IMR-90 (cell line): ENCODE measurements at regions not wholly inside any gene's neighbourhood (a gene's known extent, or its start where the extent isn't known, plus 50 kb on each side); places are given as distances from the start of the nearest gene placed in this dataset. TPM values are rescaled to one million over a fixed set of nuclear protein-coding genes. Genes with fewer than 3 reads are reported as not detected.

Experiments used
- ATAC-seq: fragments of 200-7000 bp; cut with Tn5 transposase; 2 replicates; pipeline ENCODE4 v1.9.1; 2020; ENCODE audit warnings: low read depth, mild to moderate bottlenecking, moderate library complexity
- BruUV-seq: library from RNA; stranded (reverse); fragments of 400-500 nt; replicated peaks from 2 replicates; lab custom pipeline; 2021; lab: Mats Ljungman, UMichigan
- CTCF ChIA-PET: fragments of 300-600 bp; formaldehyde crosslinking; extraction: SDS; loops from one replicate; lab custom pipeline; 2021; ENCODE audit warnings: antibody characterized with exemption; lab: Yijun Ruan, JAX
- POLR2A ChIA-PET: fragments of 300-600 bp; sonication (Branson Sonifier 250); formaldehyde crosslinking; loops from one replicate; lab custom pipeline; 2022; ENCODE audit warnings: antibody characterized with exemption; ENCODE audit not compliant: unreplicated experiment; lab: Charles Lee
- DNase-seq: peaks from one replicate; pipeline ENCODE4 v3.0.0; 2013
- H2AFZ ChIP-seq: replicated peaks from 2 replicates; pipeline ENCODE3; 2013; ENCODE audit warnings: low read length, mild to moderate bottlenecking; ENCODE audit not compliant: poor library complexity
- H2AK5ac ChIP-seq: 2 replicates; pipeline ENCODE4 v1.6.1; 2013; ENCODE audit warnings: low read depth, low read length, inconsistent platforms
- H2AK9ac ChIP-seq: replicated peaks from 2 replicates; pipeline ENCODE3; 2013; ENCODE audit warnings: mild to moderate bottlenecking, low read depth, low read length, moderate library complexity; ENCODE audit not compliant: poor library complexity
- H2BK120ac ChIP-seq: 2 replicates; pipeline ENCODE4 v1.6.1; 2013; ENCODE audit warnings: low read depth, low read length, inconsistent platforms
- H2BK15ac ChIP-seq: 3 replicates; pipeline ENCODE4 v1.6.1; 2013; ENCODE audit warnings: low read depth, low read length, inconsistent platforms
- H2BK20ac ChIP-seq: 2 replicates; pipeline ENCODE4 v1.6.1; 2013; ENCODE audit warnings: low read depth, mild to moderate bottlenecking, inconsistent platforms, low read length, moderate library complexity
- H2BK5ac ChIP-seq: 2 replicates; pipeline ENCODE4 v1.6.1; 2013; ENCODE audit warnings: mild to moderate bottlenecking, low read depth, low read length, inconsistent platforms; ENCODE audit not compliant: poor library complexity, severe bottlenecking
- H3K14ac ChIP-seq: replicated peaks from 2 replicates; pipeline ENCODE4 v1.6.1; 2013; ENCODE audit warnings: low read depth, low read length, inconsistent platforms
- H3K18ac ChIP-seq: 2 replicates; pipeline ENCODE4 v1.6.1; 2013; ENCODE audit warnings: low read depth, low read length, control low read depth
- H3K23ac ChIP-seq: 2 replicates; pipeline ENCODE4 v1.6.1; 2013; ENCODE audit warnings: low read depth, low read length, inconsistent platforms
- H3K27ac ChIP-seq: 2 replicates; pipeline ENCODE4 v1.5.1; 2013; ENCODE audit warnings: mild to moderate bottlenecking, control low read depth, low read length; ENCODE audit not compliant: insufficient read depth
- H3K27me3 ChIP-seq: 2 replicates; pipeline ENCODE4 v1.6.1; 2013; ENCODE audit warnings: low read length; ENCODE audit not compliant: control insufficient read depth, insufficient read depth
- H3K36me3 ChIP-seq: 2 replicates; pipeline ENCODE4 v1.6.1; 2013; ENCODE audit warnings: low read length, mixed read lengths; ENCODE audit not compliant: control insufficient read depth, insufficient read depth
- H3K4ac ChIP-seq: 2 replicates; pipeline ENCODE4 v1.6.1; 2013; ENCODE audit warnings: low read depth, low read length, inconsistent platforms
- H3K4me1 ChIP-seq: 2 replicates; pipeline ENCODE4 v1.6.1; 2013; ENCODE audit warnings: low read length, mixed read lengths; ENCODE audit not compliant: control insufficient read depth, insufficient read depth
- H3K4me2 ChIP-seq: 2 replicates; pipeline ENCODE4 v1.6.1; 2013; ENCODE audit warnings: low read depth, mild to moderate bottlenecking, control low read depth, low read length, moderate library complexity
- H3K4me3 ChIP-seq: 2 replicates; pipeline ENCODE4 v1.5.1; 2013; ENCODE audit warnings: low read depth, mild to moderate bottlenecking, control low read depth, low read length, moderate library complexity; ENCODE audit not compliant: insufficient read depth
- H3K56ac ChIP-seq: 2 replicates; pipeline ENCODE4 v1.6.1; 2013; ENCODE audit warnings: low read length, inconsistent platforms; ENCODE audit not compliant: insufficient read depth; ENCODE audit errors: extremely low read depth
- H3K79me1 ChIP-seq, 2 experiments: 2 replicates each; pipeline ENCODE4 v1.6.1; 2013; ENCODE audit warnings: low read length in 2 of 2, inconsistent platforms in 1 of 2, low read depth in 1 of 2
- H3K9ac ChIP-seq: 2 replicates; pipeline ENCODE4 v1.6.1; 2013; ENCODE audit warnings: low read depth, low read length, control low read depth
- H3K9me1 ChIP-seq: 2 replicates; pipeline ENCODE4 v1.6.1; 2013; ENCODE audit warnings: low read length, inconsistent platforms; ENCODE audit not compliant: insufficient read depth
- H3K9me3 ChIP-seq: 2 replicates; pipeline ENCODE4 v1.6.1; 2013; ENCODE audit warnings: low read length; ENCODE audit not compliant: control insufficient read depth, insufficient read depth
- H4K20me1 ChIP-seq: 2 replicates; pipeline ENCODE4 v1.6.1; 2013; ENCODE audit warnings: low read length, inconsistent platforms; ENCODE audit not compliant: insufficient read depth
- H4K5ac ChIP-seq: 2 replicates; pipeline ENCODE4 v1.6.1; 2013; ENCODE audit warnings: mild to moderate bottlenecking, low read depth, low read length, control low read depth
- H4K8ac ChIP-seq, 2 experiments: 2 replicates each; pipeline ENCODE4 v1.6.1; 2013; ENCODE audit warnings: low read depth in 2 of 2, low read length in 2 of 2, control low read depth in 1 of 2, inconsistent platforms in 1 of 2
- H4K91ac ChIP-seq: 2 replicates; pipeline ENCODE4 v1.6.1; 2013; ENCODE audit warnings: low read depth, low read length, inconsistent platforms; ENCODE audit not compliant: insufficient read depth
- BHLHE40 ChIP-seq: fragments of 150-350 bp; IDR thresholded peaks from 2 replicates; pipeline ENCODE4 v1.6.1; 2016; ENCODE audit warnings: mild to moderate bottlenecking, low read depth, low read length
- MAFK ChIP-seq: IDR thresholded peaks from 2 replicates; pipeline ENCODE4 v1.6.1; 2012; ENCODE audit warnings: low read depth, low read length, improper control_type of control experiment
- MAZ ChIP-seq: IDR thresholded peaks from 2 replicates; pipeline ENCODE4 v1.6.1; 2012; ENCODE audit warnings: low read depth, mild to moderate bottlenecking, low read length, improper control_type of control experiment, moderate library complexity, borderline replicate concordance
- MXI1 ChIP-seq: IDR thresholded peaks from 2 replicates; pipeline ENCODE4 v1.6.1; 2012; ENCODE audit warnings: low read depth, mild to moderate bottlenecking, low read length, moderate library complexity, borderline replicate concordance
- NFE2L2 ChIP-seq: fragments of 150-350 bp; IDR thresholded peaks from 2 replicates; pipeline ENCODE4 v1.6.1; 2016; ENCODE audit warnings: low read depth, mild to moderate bottlenecking, low read length
- POLR2A ChIP-seq: IDR thresholded peaks from 2 replicates; pipeline ENCODE4 v1.6.1; 2012; ENCODE audit warnings: mild to moderate bottlenecking, low read depth, low read length
- RFX5 ChIP-seq: IDR thresholded peaks from 2 replicates; pipeline ENCODE4 v1.8.0; 2012; ENCODE audit warnings: low read depth, mild to moderate bottlenecking, low read length, moderate library complexity
- SMC3 ChIP-seq: fragments of 150-350 bp; IDR thresholded peaks from 2 replicates; pipeline ENCODE4 v1.6.1; 2016; ENCODE audit warnings: low read depth, mild to moderate bottlenecking, antibody characterized with exemption, low read length, moderate library complexity
- USF2 ChIP-seq: fragments of 150-350 bp; IDR thresholded peaks from 2 replicates; pipeline ENCODE4 v1.6.1; 2017; ENCODE audit warnings: mild to moderate bottlenecking, antibody characterized with exemption, low read length, low read depth
- WGBS, 2 experiments: methylation state at CpG; one replicate each; pipeline versions ENCODE4 v1.1.5 to v1.1.7; 2013; ENCODE audit warnings: missing lambda C conversion rate in 2 of 2; ENCODE audit not compliant: insufficient read length in 1 of 2; ENCODE audit errors: extremely low coverage in 2 of 2; 5-methylcytosine and 5-hydroxymethylcytosine counted together
- dilution Hi-C: fragments of 300-500 bp; cut with HindIII; formaldehyde crosslinking; loops from one replicate; pipeline ENCODE4 v1.14.3; 2018; ENCODE audit warnings: low sequenced_read_pairs; ENCODE audit not compliant: unreplicated experiment
- in situ Hi-C: fragments of 300-500 bp; cut with MboI; formaldehyde crosslinking; loops from 3 replicates; pipeline ENCODE4 v1.14.3; 2019; ENCODE audit warnings: low sequenced_read_pairs, inconsistent platforms, mixed read lengths
- intact Hi-C: fragments of 100-400 bp; cut with micrococcal nuclease; formaldehyde crosslinking; loops from 2 replicates; pipeline ENCODE4 v1.10.0; 2022
- microRNA-seq, 2 experiments: library from miRNA; stranded (forward) in 1 of 2; unstranded in 1 of 2; fragments of 10-50 nt in 1 of 2; fragments of <30 nt in 1 of 2; gene quantifications in 1 of 2; microRNA quantifications in 1 of 2; one replicate each; pipeline versions ENCODE3 to v1.1.0; 2013 to 2020; ENCODE audit not compliant: insufficient read depth in 1 of 2, insufficient read length in 1 of 2, unreplicated experiment in 1 of 2
- small RNA-seq, 5 experiments: library from RNA; depleted of rRNA; stranded (forward); fragments of <200 nt; gene quantifications; one replicate each; pipeline ENCODE3, GENCODE V24; 2012

DNA sequence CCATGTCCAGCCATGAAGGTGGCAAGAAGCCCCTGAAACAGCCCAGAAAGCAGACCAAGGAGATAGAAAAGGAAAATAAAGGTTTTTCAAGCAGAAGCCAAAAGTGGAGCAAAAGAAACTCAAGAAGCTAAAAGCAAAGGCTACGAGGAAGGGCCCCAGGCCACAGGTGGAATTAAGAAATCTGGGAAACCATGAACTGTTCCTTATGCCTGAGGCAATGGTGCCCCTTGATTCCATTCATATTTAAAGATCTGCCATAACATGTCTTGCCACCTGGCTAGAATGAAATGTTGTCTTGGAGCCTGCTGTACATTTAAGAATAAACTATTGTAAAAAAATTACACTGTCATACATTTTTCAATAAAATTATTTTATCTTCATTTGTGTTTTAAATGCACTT, 59.5 kb upstream of the TARS1 start:
- H3K23ac ChIP-seq: no peak overlapping the region
- no peak overlapping the region for H3K4me3 ChIP-seq
- H2AK9ac ChIP-seq: no peak overlapping the region
- H2BK120ac ChIP-seq: no peak overlapping the region
- TF ChIP-seq MXI1: no peak
- no peak for TF ChIP-seq NFE2L2
- TF ChIP-seq USF2: no peak
- no peak for TF ChIP-seq POLR2A
- TF ChIP-seq MAFK: no peak
- no peak for TF ChIP-seq RFX5
- no peak for TF ChIP-seq SMC3
- TF ChIP-seq MAZ: no peak
- TF ChIP-seq BHLHE40: no peak
- no peak overlapping the region for H3K56ac ChIP-seq
- BruUV-seq: no TSS peak
- H3K36me3 ChIP-seq: no peaks in the 10 kb centered on the region
- in situ Hi-C loops (no loop called here), dilution Hi-C loops (no loop called here), intact Hi-C loops (no loop called here)
- no peak overlapping the region for H2AK5ac ChIP-seq
- no CpG with 5 or more reads among the region's 1 CpG for WGBS, 2 experiments
- DNase-seq (no peak), ATAC-seq (no peak)
- no peak overlapping the region for H3K27ac ChIP-seq
- H3K4me2 ChIP-seq: no peak overlapping the region
- H3K27me3 ChIP-seq: no peaks in the 10 kb centered on the region
- H4K8ac ChIP-seq: no peak overlapping the region
- H3K4me1 ChIP-seq: no peaks in the 10 kb centered on the region
- H2BK5ac ChIP-seq: no peak overlapping the region
- no peak overlapping the region for H4K91ac ChIP-seq
- no peak overlapping the region for H4K5ac ChIP-seq
- H3K9ac ChIP-seq: no peak overlapping the region
- no peak overlapping the region for H2BK20ac ChIP-seq
- no peaks in the 10 kb centered on the region for H4K20me1 ChIP-seq
- H2BK15ac ChIP-seq: no peak overlapping the region
- no peak overlapping the region for H2AFZ ChIP-seq
- ChIA-PET CTCF (no interaction called here), POLR2A (no interaction called here)
- H3K4ac ChIP-seq: no peak overlapping the region
- no peak overlapping the region for H3K18ac ChIP-seq
- H3K79me1 ChIP-seq: no peaks in the 10 kb centered on the region
- no peak overlapping the region for H3K14ac ChIP-seq
- H3K9me3 ChIP-seq: peaks cover 13% of the 10 kb centered on the region
- no peaks in the 10 kb centered on the region for H3K9me1 ChIP-seq

Small RNA genes lying in the stretch of these regions (microRNA-seq; reads per million reads assigned to microRNA genes)
- gene AC010343.2 (ENCODE audit: insufficient read depth, insufficient read length) (not detected), gene AC025459.1 (ENCODE audit: insufficient read depth, insufficient read length) (not detected)

Small RNA genes lying in the stretch of these regions (small RNA-seq; reads per million reads assigned to genes)
- gene AC010343.2: 0 reads per million in 5 experiments
- 0 reads per million in 5 experiments for gene AC025459.1
